ENCODE measurements at regions not wholly inside any gene's neighbourhood (a gene's known extent, or its start where the extent isn't known, plus 50 kb on each side); places are given as distances from the start of the nearest gene placed in this dataset.

DNA sequence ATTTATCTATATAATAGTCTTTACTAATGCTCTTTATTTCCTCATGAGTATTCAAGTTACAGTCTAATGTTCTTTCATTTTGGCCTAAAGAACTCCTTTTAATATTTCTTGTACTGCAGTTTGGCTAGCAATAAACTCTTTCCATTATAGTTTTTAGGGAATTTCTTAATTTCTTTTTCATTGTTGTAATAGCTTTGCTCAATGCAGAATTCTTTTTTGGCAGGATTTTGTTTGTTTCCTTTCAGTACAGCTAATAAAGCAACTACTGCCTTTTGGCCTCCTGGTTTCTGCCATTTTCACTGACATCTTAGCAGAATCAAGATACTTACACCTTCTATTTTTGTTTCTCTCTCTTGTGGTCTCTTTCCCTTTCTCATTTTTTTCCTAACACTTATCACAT is 390.4 kb upstream of the RGPD4 start:
- TF ChIP-seq, protein P1, sequence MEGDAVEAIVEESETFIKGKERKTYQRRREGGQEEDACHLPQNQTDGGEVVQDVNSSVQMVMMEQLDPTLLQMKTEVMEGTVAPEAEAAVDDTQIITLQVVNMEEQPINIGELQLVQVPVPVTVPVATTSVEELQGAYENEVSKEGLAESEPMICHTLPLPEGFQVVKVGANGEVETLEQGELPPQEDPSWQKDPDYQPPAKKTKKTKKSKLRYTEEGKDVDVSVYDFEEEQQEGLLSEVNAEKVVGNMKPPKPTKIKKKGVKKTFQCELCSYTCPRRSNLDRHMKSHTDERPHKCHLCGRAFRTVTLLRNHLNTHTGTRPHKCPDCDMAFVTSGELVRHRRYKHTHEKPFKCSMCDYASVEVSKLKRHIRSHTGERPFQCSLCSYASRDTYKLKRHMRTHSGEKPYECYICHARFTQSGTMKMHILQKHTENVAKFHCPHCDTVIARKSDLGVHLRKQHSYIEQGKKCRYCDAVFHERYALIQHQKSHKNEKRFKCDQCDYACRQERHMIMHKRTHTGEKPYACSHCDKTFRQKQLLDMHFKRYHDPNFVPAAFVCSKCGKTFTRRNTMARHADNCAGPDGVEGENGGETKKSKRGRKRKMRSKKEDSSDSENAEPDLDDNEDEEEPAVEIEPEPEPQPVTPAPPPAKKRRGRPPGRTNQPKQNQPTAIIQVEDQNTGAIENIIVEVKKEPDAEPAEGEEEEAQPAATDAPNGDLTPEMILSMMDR (IDR thresholded peaks at IDR 0.05): no peak
- no peak for TF ChIP-seq EZH2 (IDR thresholded peaks at IDR 0.05; ENCODE audit: borderline replicate concordance, insufficient read depth, low read depth, low read length, poor library complexity, severe bottlenecking)

All from B cell (primary cell).